ENCODE measurements at regions not wholly inside any gene's neighbourhood (a gene's known extent, or its start where the extent isn't known, plus 50 kb on each side); places are given as distances from the start of the nearest gene placed in this dataset.
"Not testable (repeated sequence)": the region's sequence is repeated elsewhere in the genome, so short reads cannot be mapped to it uniquely, and the experiment has no call there.

DNA sequence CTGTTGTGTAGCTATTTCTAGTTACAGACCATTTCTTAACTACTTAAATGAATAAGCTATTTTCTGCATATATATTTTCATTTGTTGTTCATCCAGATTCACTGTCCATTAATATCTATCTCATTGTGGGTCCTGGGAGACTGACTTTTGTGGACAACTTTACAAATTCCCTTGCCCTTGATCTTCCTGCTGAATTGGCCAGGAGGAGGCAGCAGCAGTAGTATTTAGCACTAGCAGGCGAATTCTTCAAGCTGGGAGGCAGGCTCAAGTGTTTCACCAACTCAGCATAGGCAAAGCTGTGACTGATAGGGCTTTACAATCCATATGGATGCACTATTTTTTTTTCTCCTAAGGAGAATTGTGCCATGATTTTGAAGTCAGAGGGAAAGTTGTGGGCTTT is 461.0 kb upstream of the NRG3 start:
- DNase-seq (ENCODE audit: low read depth in 1 of 2, low spot score in 1 of 2) = peak in 1 of 2 donors; percentile 0

DNA sequence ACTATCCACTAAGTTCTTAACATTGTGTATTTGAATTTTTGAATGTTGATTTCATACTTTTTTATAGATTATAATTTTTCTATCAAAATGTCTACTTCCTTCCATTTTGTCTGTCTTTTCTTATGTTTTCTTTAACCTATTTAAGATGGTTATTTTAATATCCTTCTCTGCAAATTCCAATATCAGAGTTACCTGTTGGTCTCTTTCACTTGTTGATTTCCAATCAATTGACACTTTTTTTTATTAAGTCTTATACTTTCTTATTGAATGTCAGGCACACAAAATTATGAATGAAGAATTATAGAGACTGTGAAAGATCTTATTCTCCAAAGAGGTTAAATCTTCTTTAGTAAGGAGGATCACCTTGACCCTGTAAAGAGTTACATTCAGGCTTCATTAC is 448.3 kb upstream of the NRG3 start:
- no peak for DNase-seq (ENCODE audit: low read depth in 1 of 2, low spot score in 1 of 2)

DNA sequence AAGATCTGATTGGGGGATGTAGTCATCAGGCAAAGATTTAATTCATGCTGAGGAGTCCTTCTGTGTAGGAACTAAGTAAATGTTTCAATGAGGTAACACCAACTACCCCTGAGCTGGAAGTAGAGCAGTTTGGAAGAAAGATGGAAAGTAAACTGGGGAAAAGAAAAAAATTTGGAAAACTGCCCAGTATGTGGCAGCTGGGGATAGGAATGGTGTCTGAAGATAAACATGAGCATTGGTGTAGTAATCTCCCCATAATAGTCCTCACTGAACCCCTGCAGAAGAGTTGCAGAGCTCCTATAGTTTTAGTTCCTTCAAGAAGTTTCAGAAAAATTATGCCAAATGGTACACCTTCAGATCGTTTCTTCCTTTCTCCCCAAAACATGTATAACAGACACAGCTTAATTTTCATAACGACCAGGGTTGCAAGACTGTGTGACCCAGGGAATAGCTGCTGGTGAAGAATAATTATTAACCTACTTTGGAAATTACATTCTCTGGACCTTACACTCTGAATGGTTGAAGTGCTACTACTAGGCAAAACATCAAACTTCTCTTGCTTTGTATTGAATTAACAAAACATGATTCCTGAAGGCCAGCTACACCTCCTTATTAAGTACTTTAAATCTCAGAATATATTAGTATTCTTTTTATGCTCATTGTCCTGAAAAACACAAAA is 446.4 kb upstream of the NRG3 start:
- DNase-seq (ENCODE audit: low read depth in 1 of 2, low spot score in 1 of 2) = no peak

DNA sequence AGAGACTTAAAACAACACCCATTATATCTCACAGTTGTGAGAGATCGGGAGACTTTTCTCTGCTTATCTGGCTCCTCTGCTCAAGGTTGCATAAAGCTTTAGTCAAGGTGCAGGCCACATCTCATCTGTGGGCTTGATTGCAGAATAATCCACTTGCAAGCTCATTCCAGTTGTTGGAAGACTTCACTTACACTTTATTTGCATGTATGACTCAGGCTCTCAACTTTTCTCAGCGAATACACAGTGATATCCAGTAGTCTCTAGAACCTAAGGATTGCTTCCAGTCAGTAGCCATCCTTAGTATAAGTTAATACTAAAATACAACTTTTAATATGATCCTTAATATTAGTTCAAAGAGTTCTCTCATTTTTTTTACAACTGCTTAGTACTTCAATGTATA is 435.5 kb upstream of the NRG3 start:
- DNase-seq (ENCODE audit: low read depth in 1 of 2, low spot score in 1 of 2) = no peak

DNA sequence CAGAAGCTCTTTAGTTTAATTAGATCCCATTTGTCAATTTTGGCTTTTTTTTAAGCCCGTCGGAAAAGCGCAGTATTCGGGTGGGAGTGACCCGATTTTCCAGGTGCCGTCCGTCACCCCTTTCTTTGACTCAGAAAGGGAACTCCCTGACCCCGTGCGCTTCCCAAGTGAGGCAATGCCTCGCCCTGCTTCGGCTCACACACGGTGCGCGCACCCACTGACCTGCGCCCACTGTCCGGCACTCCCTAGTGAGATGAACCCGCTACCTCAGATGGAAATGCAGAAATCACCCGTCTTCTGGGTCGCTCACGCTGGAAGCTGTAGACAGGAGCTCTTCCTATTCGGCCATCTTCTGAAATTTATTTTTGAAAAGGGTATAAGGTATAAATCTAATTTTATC is 433.4 kb upstream of the NRG3 start:
- DNase-seq (ENCODE audit: low read depth in 1 of 2, low spot score in 1 of 2) = not testable (repeated sequence)

DNA sequence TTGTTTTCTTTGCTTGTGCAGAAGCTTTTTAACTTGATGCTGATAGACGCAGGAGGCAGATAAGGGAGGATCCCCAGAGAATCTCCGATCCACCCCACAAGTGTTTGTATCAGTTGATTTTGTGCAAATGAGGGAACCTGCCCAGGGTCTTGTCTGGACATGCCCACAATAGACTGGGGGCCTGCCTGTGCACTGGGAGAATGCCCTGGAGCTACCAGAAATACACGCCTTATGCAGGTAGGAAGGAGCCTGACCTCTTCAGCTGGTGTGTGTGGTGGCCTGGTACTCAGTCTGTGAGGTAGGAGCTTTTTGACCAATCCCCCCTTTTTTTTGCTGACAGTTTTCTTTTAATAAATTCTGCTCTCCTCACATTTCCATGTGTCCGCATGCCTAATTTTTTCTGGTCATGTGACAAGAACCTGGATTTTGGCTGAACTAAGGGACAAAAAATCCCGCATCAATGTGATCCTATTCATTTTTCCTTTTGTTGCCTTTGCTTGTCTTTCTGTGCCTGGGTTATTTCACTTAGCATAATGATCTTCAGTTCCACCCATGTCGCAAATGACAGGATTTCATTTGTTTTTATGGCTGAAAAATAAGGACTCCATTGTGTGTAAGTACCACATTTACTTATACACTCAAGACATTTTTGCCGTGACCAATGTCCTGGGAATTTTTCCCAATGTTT is 430.6 kb upstream of the NRG3 start:
- no peak for DNase-seq (ENCODE audit: low read depth in 1 of 2, low spot score in 1 of 2)

DNA sequence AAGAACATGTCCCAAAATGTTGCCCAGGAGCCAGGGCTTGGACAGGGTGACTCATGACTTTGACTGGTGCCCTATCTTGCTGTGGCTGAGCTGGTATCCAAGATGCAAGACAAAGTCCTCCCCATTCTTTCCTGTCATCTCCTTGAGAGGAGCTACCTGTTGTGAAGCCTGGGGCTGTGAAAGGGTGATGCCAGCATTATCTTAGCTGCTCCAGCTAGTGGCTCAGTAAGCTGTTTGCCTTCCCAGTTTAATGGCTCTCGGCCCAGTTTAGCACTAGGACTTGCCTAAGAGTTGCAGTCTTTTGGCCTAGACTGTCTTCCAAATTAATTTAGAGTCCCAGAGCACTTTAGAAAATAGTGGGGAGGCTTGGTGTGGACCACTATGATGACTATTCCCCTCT is 424.3 kb upstream of the NRG3 start:
- DNase-seq (ENCODE audit: low read depth in 1 of 2, low spot score in 1 of 2) = no peak

DNA sequence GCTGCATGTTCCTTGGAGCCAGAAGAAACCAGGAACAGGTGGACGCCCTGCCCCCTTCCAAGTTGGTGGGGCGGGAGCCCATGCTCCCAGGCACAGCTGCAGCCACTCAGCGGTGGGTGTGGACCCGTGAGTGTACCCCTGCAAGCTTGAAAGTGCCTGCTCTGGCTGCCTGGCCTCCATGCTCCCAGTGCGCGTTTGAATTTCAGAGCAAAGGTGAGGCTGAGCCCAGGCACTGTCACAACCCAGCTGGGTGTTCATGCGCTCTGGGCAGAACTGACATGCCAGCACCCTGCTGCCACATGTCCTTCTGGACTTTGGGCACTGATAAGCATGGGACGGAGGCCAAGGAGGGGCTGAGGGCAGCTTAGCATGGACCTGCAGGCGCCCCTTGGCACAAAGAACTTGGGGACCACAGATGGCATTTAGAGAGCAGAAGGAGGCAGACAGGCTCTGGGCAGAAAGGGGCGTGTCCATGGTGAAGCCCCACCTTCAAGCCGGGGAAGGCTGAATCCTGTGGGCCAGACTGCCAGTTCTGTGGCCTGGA is 402.0 kb upstream of the NRG3 start:
- no peak for DNase-seq (ENCODE audit: low read depth in 1 of 2, low spot score in 1 of 2)

DNA sequence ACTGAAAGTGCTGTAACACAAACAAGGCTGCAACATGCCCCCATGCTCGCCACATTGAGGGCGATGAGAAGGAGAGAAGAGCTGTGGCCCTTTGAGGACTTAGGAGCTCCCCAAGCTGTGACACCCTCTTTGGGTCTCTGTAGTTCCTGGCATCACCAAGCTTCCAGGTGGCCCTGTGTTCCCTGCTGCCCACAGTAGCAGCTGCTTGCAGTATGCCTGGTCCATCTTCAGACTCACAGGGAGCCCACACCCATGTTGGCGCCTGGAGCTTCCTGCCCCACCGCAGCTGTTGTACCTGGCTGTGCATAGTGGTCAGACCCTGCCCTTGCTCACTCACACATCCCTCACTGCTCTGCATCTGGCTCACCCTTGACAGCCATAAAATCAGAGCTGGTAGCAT is 401.2 kb upstream of the NRG3 start:
- DNase-seq (ENCODE audit: low read depth in 1 of 2, low spot score in 1 of 2) = no peak

DNA sequence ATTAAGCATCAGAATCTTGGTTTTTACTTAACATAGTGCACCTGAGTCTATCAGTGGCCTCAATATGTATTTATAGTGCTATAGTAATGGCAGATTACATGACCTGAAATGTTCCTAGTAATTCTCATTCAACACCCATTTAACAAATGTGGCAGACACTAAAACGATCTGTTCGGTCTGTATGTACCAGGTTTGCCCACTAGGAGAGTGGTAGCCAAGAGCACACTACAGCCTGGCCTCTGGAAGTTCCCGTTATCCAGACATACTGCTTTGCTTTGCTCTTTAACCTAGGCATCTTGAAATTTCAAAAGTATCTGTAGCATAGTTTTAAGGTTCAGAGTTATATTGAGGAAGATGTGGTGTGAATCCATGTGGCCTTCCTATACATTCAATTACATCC is 395.7 kb upstream of the NRG3 start:
- no peak for DNase-seq (ENCODE audit: low read depth in 1 of 2, low spot score in 1 of 2)

DNA sequence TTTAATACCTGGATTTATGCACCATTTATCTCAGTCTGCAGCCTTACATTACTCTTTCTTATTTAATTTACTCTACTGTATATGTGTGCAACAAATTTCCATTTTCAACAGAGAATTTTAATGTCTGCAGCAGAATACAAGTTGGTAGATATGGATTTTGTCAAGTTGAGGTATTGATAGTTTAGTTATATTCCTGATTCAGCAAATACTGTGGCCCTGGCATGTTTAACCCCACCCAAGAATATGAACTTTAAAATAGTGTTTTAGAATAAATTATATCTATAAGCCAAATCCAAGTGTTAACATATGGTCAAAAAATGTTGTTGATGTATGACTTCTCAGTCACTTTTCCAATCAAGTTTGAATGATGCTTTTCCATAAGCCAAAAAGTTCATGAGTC is 378.4 kb upstream of the NRG3 start:
- no peak for DNase-seq (ENCODE audit: low read depth in 1 of 2, low spot score in 1 of 2)

DNA sequence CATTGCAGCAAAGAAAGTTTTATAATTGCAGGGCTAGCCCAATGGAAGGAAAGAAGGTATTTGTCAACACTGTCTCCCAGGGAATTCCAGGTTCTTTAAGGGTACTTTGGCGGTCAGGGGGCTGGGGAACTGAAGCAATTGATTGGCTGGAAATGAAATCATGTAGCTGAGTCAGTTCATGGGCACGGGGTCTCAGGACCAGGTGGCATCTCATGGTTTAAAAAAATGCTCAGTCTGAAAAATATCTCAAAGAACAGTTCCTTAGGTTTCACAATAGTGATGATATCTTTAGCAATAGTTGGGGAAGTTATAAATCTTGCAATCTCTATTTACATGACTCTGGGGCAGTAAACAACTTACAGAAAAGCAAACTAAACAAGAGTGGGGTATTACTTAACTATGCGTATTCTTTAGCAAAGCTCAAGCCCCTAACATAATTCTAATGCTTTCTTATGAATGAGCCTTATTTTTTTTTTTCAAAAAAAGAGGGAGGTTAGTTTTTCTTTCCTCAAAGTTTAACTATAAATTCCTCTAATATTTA is 376.9 kb upstream of the NRG3 start:
- no peak for DNase-seq (ENCODE audit: low read depth in 1 of 2, low spot score in 1 of 2)

DNA sequence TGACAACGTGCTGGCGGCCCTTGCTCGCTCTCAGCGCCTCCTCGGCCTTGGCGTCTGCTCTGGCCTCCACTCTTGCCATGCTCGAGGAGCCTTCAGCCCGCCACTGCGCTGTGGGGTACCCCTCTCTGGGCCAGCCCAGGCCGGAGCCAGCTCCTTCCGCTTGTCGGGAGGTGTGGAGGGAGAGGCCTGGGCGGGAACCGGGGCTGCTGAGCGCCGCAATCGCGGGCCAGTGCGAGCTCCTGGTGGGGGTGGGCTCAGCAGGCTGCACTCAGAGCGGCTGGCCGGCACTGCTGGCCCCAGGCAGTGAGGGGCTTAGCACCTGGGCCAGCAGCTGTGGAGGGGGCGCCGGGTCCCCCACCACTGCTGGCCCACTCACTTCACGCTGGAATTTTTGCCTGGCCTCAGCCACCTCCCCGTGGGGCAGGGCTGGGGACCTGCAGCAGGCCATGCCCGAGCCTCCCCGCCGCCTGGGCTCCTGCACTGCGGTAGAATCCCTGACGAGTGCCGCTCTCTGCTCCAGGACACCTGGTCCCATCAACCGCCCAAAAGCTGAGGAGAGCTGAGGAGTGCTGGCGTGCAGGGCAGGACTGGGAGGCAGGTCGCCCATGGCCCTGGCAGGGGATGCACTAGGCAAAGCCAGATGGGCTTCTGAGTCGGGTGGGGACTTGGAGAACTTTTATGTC is 372.2 kb upstream of the NRG3 start:
- no peak for DNase-seq (ENCODE audit: low read depth in 1 of 2, low spot score in 1 of 2)

DNA sequence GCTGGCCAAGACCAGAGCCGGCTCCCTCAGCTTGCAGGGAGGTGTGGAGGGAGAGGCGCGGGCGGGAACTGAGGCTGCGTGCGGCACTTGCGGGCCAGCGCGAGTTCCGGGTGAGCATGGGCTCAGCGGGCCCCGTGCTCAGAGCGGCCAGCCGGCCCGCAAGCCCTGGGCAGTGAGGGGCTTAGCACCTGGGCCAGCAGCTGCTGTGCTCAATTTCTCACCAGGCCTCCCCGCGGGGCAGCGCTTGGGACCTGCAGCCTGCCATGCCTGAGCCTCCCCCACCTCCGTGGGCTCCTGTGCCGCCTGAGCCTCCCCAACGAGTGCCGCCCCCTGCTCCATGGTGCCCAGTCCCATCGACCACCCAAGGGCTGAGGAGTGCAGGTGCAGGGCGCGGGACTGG is 369.2 kb upstream of the NRG3 start:
- not testable (repeated sequence) for DNase-seq (ENCODE audit: low read depth in 1 of 2, low spot score in 1 of 2)

DNA sequence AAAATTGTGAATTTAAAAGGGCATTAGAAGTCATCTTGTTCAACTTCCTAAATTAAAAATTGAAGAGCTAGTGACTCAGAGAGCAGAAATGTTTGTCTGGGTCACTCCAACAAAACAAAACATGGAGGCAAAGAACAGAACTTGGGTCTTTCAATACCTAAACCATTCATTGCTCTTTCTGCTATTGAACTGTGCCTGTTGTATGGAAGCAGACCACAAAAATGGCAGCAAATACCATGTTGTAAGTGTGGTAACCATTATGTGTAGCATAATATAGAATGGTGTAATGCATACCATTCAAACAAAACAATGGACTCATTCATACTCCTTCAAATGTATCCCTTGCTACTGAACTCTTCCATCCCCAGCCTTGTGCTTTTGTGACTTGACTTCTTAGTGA is 360.2 kb upstream of the NRG3 start:
- DNase-seq (ENCODE audit: low read depth in 1 of 2, low spot score in 1 of 2) = no peak

DNA sequence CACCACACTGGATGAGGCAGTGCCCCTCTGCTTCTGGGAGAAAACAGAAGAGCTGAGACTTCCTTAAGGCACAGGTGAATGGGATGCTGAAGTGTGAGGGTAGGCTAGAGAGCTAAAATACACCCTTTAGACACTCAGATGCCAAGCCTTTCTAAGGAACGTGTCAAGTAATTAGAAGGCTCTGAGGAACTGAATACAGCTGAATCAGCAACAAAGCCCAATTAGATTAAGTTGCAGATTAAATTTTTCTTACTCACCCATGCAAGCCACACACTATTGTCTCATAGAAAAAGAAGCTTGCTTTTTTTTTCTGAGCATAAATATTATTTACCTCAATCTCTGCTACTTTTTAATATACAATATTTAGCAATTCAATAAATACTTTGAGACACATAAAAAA is 354.3 kb upstream of the NRG3 start:
- no peak for DNase-seq (ENCODE audit: low read depth in 1 of 2, low spot score in 1 of 2)

DNA sequence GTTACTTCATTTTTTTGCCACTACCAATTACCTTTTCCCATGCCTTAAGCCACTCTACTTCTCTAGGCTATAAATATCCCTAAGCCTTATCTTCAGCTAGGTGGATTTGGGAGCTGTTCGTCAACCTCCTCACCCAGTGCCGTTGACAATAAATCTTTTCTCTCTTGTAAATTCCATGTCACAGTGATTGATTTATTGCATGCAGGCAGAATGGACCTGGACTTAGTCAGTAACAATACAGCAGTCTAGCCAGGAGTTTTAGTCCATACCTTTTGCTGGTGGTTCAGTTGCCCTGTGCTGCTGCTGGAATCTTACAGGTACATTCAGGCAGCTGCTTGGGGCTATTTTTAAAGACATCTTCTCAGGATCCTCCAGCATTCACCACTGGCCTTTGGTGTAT is 350.5 kb upstream of the NRG3 start:
- no peak for DNase-seq (ENCODE audit: low read depth in 1 of 2, low spot score in 1 of 2)

DNA sequence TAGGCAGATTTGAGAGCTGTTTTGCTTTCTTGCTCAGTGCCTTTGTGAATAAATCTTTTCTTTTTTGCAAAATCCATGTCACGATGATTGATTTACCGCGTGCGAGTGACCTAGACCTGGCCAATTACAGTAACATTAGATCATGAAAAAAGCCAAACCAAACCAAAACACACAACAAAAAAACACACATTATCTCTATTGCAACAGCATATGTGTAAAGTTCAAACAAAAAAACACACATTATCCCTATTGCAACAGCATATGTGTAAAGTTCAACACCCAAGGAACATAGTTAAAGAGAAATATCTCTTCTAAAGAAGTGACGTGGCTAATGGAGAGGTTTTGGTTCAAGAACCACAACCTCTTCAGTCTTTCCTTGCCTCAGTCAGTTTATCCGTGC is 342.6 kb upstream of the NRG3 start:
- DNase-seq (ENCODE audit: low read depth in 1 of 2, low spot score in 1 of 2) = no peak

DNA sequence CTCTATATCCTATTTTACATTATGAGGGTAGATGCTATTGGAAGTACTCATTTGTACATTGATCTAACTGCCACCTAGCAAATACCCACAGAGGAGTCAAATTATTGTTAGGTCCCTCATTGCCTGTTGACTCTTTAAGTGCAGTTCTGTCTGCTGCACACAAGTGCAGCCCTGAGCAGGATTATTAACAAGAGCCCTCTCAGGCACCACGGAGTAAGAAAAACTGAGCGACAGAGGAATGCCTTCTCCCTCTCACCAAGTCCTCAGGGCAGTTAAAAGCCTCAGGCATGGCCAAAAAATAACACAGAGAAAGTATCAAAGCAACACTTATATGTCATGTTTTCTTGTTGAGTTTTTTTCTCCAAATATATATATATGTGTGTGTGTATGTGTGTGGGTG is 340.0 kb upstream of the NRG3 start:
- DNase-seq (ENCODE audit: low read depth in 1 of 2, low spot score in 1 of 2) = no peak

DNA sequence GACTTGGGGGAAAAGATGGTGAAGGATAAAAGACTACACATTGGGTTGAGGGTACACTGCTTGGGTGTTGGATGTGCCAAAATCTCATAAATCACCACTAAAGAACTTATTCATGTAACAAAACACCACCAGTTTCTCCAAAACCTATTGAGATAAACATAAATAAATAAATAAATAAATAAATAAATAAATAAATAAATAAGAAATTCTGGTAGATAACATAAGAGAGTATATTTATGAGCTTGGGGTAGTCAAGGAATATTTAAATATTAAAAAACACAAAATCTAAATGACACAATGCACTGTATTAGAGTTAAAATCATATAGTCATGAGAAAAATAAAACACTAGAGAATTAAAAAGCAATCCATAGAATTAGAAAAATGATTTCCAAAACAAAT is 333.5 kb upstream of the NRG3 start:
- DNase-seq (ENCODE audit: low read depth in 1 of 2, low spot score in 1 of 2) = no peak

DNA sequence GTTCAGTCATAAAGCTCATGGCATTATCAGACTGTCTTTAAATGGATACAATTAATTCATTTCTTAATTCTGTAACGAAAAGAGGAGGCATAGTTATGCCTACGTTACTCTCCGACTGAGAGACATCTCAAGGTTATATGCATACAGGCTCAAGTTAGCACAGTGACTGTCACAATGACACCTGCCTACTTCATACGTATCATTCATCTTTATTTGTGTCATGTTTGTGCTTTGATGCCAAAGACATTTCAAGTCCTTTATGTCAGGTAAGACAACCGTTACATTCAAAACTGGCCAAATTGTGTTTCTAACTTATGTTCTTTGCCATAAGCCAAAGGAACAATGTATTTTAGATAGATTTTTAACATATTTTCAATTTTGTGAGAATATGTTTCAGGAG is 328.8 kb upstream of the NRG3 start:
- DNase-seq (ENCODE audit: low read depth in 1 of 2, low spot score in 1 of 2) = no peak

DNA sequence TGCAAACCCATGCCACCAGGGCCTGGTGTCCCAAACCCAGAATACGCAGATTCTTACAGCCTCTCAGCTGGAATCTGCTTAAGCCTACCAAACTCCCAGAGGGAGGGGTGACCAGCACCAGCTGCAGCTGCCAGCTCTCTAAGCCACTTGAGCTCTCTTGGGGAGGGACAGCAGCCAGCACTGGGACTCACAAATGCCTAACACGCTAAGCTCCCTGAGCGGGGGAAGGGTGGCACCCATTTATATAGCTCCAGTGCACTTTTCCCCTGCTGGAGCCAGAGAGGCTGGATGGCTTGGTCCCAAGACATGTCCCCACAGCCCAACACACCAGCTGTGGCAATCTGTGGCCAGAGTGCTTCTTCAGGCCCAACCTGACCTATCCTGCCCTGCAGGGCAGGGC is 326.8 kb upstream of the NRG3 start:
- DNase-seq (ENCODE audit: low read depth in 1 of 2, low spot score in 1 of 2) = no peak

Measured in stimulated activated CD4-positive, alpha-beta T cell treated with anti-CD3 and anti-CD28 coated beads, Interleukin-15, amount 100 ng/mL, for 1 hour (primary cell).